Endothelial cell of umbilical vein (primary cell): ENCODE measurements at regions not wholly inside any gene's neighbourhood (a gene's known extent, or its start where the extent isn't known, plus 50 kb on each side); places are given as distances from the start of the nearest gene placed in this dataset.

Experiments used
- BruUV-seq: library from RNA; stranded (reverse); fragments of 400-500 nt; replicated peaks from 2 replicates; lab custom pipeline; 2021; lab: Mats Ljungman, UMichigan
- CTCF ChIA-PET: fragments of 300-600, 350-600 bp; sonication (Branson Sonifier 250); formaldehyde crosslinking; loops from one replicate; lab custom pipeline; 2021; ENCODE audit warnings: antibody characterized with exemption, inconsistent platforms; lab: Charles Lee
- POLR2A ChIA-PET: fragments of 300-600, 350-600 bp; sonication (Branson Sonifier 250); formaldehyde crosslinking; loops from one replicate; lab custom pipeline; 2021; ENCODE audit warnings: antibody characterized with exemption, inconsistent platforms; lab: Charles Lee
- DNase-seq: peaks from one replicate; pipeline ENCODE4 v3.0.0-alpha.2; 2011; ENCODE audit warnings: low read depth, low spot score
- FAIRE-seq: peaks from 2 replicates; lab custom pipeline; 2011; peaks lifted over from hg19 to GRCh38; lab: Jason Lieb, UNC
- H2AFZ ChIP-seq: 2 replicates; pipeline ENCODE4 v1.6.0; 2012; ENCODE audit warnings: low read depth, low read length, control low read depth, inconsistent platforms
- H3K27ac ChIP-seq: 2 replicates; pipeline ENCODE4 v1.5.1; 2011; ENCODE audit warnings: low read depth, mild to moderate bottlenecking, control low read depth, low read length, moderate library complexity; ENCODE audit not compliant: insufficient read depth
- H3K27me3 ChIP-seq, 2 experiments: 2 replicates each; pipeline versions ENCODE4 v1.6.0 to v1.6.1; 2011; ENCODE audit warnings: low read length in 2 of 2, mixed read lengths in 1 of 2; ENCODE audit not compliant: control insufficient read depth in 2 of 2, insufficient read depth in 2 of 2
- H3K36me3 ChIP-seq, 2 experiments: 2 replicates in 1 of 2; 3 replicates in 1 of 2; pipeline ENCODE4 v1.5.1; 2011; ENCODE audit warnings: low read length in 2 of 2, mild to moderate bottlenecking in 1 of 2, moderate library complexity in 1 of 2; ENCODE audit not compliant: control insufficient read depth in 2 of 2, insufficient read depth in 2 of 2; ENCODE audit errors: extremely low read depth in 1 of 2
- H3K4me1 ChIP-seq: 3 replicates; pipeline ENCODE4 v1.5.1; 2011; ENCODE audit warnings: mild to moderate bottlenecking, low read length; ENCODE audit not compliant: control insufficient read depth, insufficient read depth; ENCODE audit errors: extremely low read depth
- H3K4me2 ChIP-seq: 2 replicates; pipeline ENCODE4 v1.6.1; 2011; ENCODE audit warnings: low read length, control low read depth, mixed read lengths; ENCODE audit not compliant: insufficient read depth
- H3K4me3 ChIP-seq, 3 experiments: fragments of 200-600 bp in 1 of 3; sonication (generic), shearing (Covaris generic) in 1 of 3; replicated peaks in 1 of 3; 2 replicates each; pipeline ENCODE4 v1.5.1; 2011 to 2016; ENCODE audit warnings: control low read depth in 3 of 3, low read length in 3 of 3, mild to moderate bottlenecking in 2 of 3, inconsistent platforms in 1 of 3, low read depth in 1 of 3, moderate library complexity in 1 of 3; ENCODE audit not compliant: insufficient read depth in 1 of 3
- H3K79me2 ChIP-seq: 2 replicates; pipeline ENCODE4 v1.6.0; 2012; ENCODE audit warnings: low read length, inconsistent platforms; ENCODE audit not compliant: control insufficient read depth, insufficient read depth
- H3K9ac ChIP-seq: replicated peaks from 2 replicates; pipeline ENCODE3; 2011; ENCODE audit warnings: low read length, control low read depth; ENCODE audit not compliant: insufficient read depth; ENCODE audit errors: extremely low read depth
- H3K9me1 ChIP-seq: replicated peaks from 3 replicates; pipeline ENCODE4 v1.6.0; 2011; ENCODE audit warnings: mild to moderate bottlenecking, low read length; ENCODE audit not compliant: control insufficient read depth, insufficient read depth; ENCODE audit errors: extremely low read depth
- H3K9me3 ChIP-seq: replicated peaks from 2 replicates; pipeline ENCODE4 v1.5.1; 2012; ENCODE audit warnings: low read length, inconsistent platforms; ENCODE audit not compliant: control insufficient read depth, insufficient read depth
- H4K20me1 ChIP-seq: replicated peaks from 2 replicates; pipeline ENCODE3; 2011; ENCODE audit warnings: mild to moderate bottlenecking, low read length; ENCODE audit not compliant: control insufficient read depth, insufficient read depth; ENCODE audit errors: extremely low read depth
- EZH2 ChIP-seq: IDR thresholded peaks from 2 replicates; pipeline ENCODE4 v1.6.1; 2012; ENCODE audit warnings: borderline replicate concordance, low read depth, mild to moderate bottlenecking, moderate library complexity, low read length, inconsistent platforms; ENCODE audit not compliant: severe bottlenecking
- FOS ChIP-seq: IDR thresholded peaks from 2 replicates; pipeline ENCODE4 v1.6.1; 2011; ENCODE audit warnings: mild to moderate bottlenecking, low read length, moderate library complexity, borderline replicate concordance; ENCODE audit not compliant: insufficient read depth
- GATA2 ChIP-seq: IDR thresholded peaks from 2 replicates; pipeline ENCODE4 v1.7.0; 2011; ENCODE audit warnings: low read depth, mild to moderate bottlenecking, moderate library complexity, mixed read lengths, low read length; ENCODE audit not compliant: insufficient read length, insufficient read depth
- JUN ChIP-seq: IDR thresholded peaks from 2 replicates; pipeline ENCODE4 v1.6.1; 2011; ENCODE audit warnings: borderline replicate concordance, low read depth; ENCODE audit not compliant: insufficient read length, insufficient read depth
- MAX ChIP-seq: IDR thresholded peaks from 2 replicates; pipeline ENCODE4 v1.6.1; 2011; ENCODE audit not compliant: insufficient read depth, insufficient read length
- MYC ChIP-seq: IDR thresholded peaks from one replicate; pipeline ENCODE4 v1.6.1; 2011; ENCODE audit warnings: mild to moderate bottlenecking, low read depth, low read length
- POLR2A ChIP-seq: IDR thresholded peaks from 2 replicates; pipeline ENCODE4 v1.6.1; 2012; ENCODE audit warnings: low read depth, mild to moderate bottlenecking, control low read depth, low read length
- POLR2AphosphoS5 ChIP-seq: IDR thresholded peaks from 2 replicates; pipeline ENCODE4 v1.6.1; 2012; ENCODE audit warnings: low read depth, mild to moderate bottlenecking, control low read depth, low read length, moderate library complexity; ENCODE audit not compliant: insufficient read depth
- dilution Hi-C: fragments of 300-500 bp; cut with MboI; formaldehyde crosslinking; loops from one replicate; pipeline ENCODE4 v1.15.0; 2019; ENCODE audit warnings: low sequenced_read_pairs; ENCODE audit not compliant: extremely low pct_ligation_motif_present
- intact Hi-C: fragments of 100-400 bp; cut with micrococcal nuclease; formaldehyde crosslinking; loops from one replicate; pipeline ENCODE4 v1.10.0; 2022
- TF ChIP-seq, protein P1 (sequence below), 2 donors: IDR thresholded peaks; 1 replicate in 1 of 2; 2 replicates in 1 of 2; pipeline ENCODE4 v1.5.1; 2011; ENCODE audit warnings: low read length in 2 of 2, mild to moderate bottlenecking in 2 of 2, moderate library complexity in 2 of 2, control low read depth in 1 of 2, inconsistent platforms in 1 of 2, low read depth in 1 of 2; ENCODE audit not compliant: insufficient read depth in 1 of 2; ENCODE audit errors: extremely low read depth in 1 of 2

DNA sequence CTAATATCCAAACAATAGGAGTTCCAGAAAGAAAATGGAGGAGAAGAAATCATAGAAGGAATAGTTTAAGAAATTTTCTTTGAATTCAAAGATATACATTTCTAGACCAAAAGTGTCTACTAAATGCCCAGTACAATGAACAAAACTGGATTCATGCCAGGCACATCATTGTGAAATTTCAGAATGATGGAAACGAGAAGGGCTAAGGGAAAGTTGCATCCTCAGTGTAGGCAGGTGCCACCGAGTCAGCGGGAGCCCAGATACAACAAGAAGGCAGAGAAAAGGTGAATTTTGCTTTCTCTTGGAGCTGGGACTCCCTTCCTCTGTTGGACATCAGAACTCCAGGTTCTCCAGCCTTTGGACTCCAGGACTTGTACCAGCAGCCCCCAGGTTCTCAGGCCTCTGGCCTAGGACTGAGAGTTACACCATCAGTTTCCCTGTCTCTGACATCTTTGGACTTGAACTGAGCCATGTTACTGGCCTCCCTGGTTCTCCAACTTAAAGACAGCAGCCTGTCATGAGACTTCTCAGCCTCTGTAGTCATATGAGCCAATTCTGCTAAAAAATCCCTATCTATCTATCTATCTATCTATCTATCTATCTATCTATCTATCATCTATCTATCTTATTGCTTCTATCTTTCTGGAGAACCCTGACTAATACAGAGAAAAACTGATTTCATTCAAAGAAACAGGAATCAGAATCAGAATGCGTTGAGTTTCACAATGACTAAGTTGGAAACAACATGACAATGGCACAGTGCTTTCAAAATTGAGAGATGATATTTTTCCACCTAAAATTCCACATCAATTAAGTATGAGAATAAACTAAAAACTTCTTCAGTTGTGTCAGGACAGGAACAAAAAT lies 207.7 kb downstream of the FAM43A start:
- H3K9me3 ChIP-seq, result no peaks in the 10 kb centered on the region
- dilution Hi-C loops, result no loop called here
- TF ChIP-seq, protein P1, sequence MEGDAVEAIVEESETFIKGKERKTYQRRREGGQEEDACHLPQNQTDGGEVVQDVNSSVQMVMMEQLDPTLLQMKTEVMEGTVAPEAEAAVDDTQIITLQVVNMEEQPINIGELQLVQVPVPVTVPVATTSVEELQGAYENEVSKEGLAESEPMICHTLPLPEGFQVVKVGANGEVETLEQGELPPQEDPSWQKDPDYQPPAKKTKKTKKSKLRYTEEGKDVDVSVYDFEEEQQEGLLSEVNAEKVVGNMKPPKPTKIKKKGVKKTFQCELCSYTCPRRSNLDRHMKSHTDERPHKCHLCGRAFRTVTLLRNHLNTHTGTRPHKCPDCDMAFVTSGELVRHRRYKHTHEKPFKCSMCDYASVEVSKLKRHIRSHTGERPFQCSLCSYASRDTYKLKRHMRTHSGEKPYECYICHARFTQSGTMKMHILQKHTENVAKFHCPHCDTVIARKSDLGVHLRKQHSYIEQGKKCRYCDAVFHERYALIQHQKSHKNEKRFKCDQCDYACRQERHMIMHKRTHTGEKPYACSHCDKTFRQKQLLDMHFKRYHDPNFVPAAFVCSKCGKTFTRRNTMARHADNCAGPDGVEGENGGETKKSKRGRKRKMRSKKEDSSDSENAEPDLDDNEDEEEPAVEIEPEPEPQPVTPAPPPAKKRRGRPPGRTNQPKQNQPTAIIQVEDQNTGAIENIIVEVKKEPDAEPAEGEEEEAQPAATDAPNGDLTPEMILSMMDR (IDR thresholded peaks at IDR 0.05; ENCODE audit: extremely low read depth in 1 of 2, insufficient read depth in 1 of 2, low read depth in 1 of 2, low read length in 2 of 2), result no peak
- TF ChIP-seq POLR2A (no peak), MAX (no peak), EZH2 (no peak), POLR2AphosphoS5 (no peak), FOS (no peak), JUN (no peak), GATA2 (no peak), MYC (no peak)
- H3K4me3 ChIP-seq, result no peak overlapping the region
- intact Hi-C loops, result no loop called here
- H3K79me2 ChIP-seq, result no peaks in the 10 kb centered on the region
- H2AFZ ChIP-seq, result no peak overlapping the region
- H3K9ac ChIP-seq, result no peak overlapping the region
- no peaks in the 10 kb centered on the region for H4K20me1 ChIP-seq
- no peaks in the 10 kb centered on the region for H3K27me3 ChIP-seq
- POLR2A ChIA-PET, result no interaction called here
- CTCF ChIA-PET, result interaction anchor here (0.7 kb wide), 1 partner anchor 60 kb away, joined by 3 read pairs; no protein-coding TSS in a partner anchor
- no peak for DNase-seq
- H3K9me1 ChIP-seq, result no peaks in the 10 kb centered on the region
- H3K4me1 ChIP-seq, result no peaks in the 10 kb centered on the region
- no peak for FAIRE-seq
- no TSS peak for BruUV-seq
- H3K27ac ChIP-seq, result no peak overlapping the region
- H3K36me3 ChIP-seq, result no peaks in the 10 kb centered on the region
- no peak overlapping the region for H3K4me2 ChIP-seq
